ENCODE measurements at regions not wholly inside any gene's neighbourhood (a gene's known extent, or its start where the extent isn't known, plus 50 kb on each side); places are given as distances from the start of the nearest gene placed in this dataset.
"Not testable (repeated sequence)": the region's sequence is repeated elsewhere in the genome, so short reads cannot be mapped to it uniquely, and the experiment has no call there.

GRCh38 chr12:131439752-131440151, 271.1 kb upstream of the SFSWAP start:
- not testable (repeated sequence) for H3K4me3 Mint-ChIP-seq; H3K4me1 Mint-ChIP-seq; DNase-seq; H3K27ac Mint-ChIP-seq; H3K36me3 Mint-ChIP-seq; H3K27me3 Mint-ChIP-seq (ENCODE audit: low read depth in 3 of 3); H3K9me3 Mint-ChIP-seq

GRCh38 chr12:131440209-131441059, 270.5 kb upstream of the SFSWAP start:
- not testable (repeated sequence) for H3K36me3 Mint-ChIP-seq; H3K27me3 Mint-ChIP-seq (ENCODE audit: low read depth in 3 of 3); DNase-seq; H3K4me3 Mint-ChIP-seq; H3K9me3 Mint-ChIP-seq; H3K27ac Mint-ChIP-seq; H3K4me1 Mint-ChIP-seq

- no peaks in the 10 kb centered on the region for H3K9me3 Mint-ChIP-seq
- H3K4me3 Mint-ChIP-seq, result no peak overlapping the region
- no peaks in the 10 kb centered on the region for H3K4me1 Mint-ChIP-seq
- H3K27ac Mint-ChIP-seq, result no peak overlapping the region
- DNase-seq, result no peak
- no peaks in the 10 kb centered on the region for H3K36me3 Mint-ChIP-seq
- peaks cover 0 to 5% (median 2%) of the 10 kb centered on the region in 3 donors for H3K27me3 Mint-ChIP-seq (ENCODE audit: low read depth in 3 of 3)
Observed at GRCh38 chr12:131441060-131441396, 269.9 kb upstream of the SFSWAP start.

GRCh38 chr12:131441638-131442336, 269.1 kb upstream of the SFSWAP start:
- no peak for DNase-seq
- Mint-ChIP-seq H3K4me1 (no peaks in the 10 kb centered on the region), H3K4me3 (no peak overlapping the region), H3K27ac (no peak overlapping the region), H3K27me3 (ENCODE audit: low read depth in 3 of 3) (peaks cover 0 to 5% (median 2%) of the 10 kb centered on the region in 3 donors), H3K9me3 (no peaks in the 10 kb centered on the region), H3K36me3 (no peaks in the 10 kb centered on the region)

- Mint-ChIP-seq H3K9me3 (no peaks in the 10 kb centered on the region), H3K27ac (peak overlapping the region in 1 of 6 donors; percentile 32), H3K4me1 (no peaks in the 10 kb centered on the region), H3K27me3 (ENCODE audit: low read depth in 3 of 3) (peaks cover 0 to 5% (median 2%) of the 10 kb centered on the region in 3 donors), H3K4me3 (no peak overlapping the region), H3K36me3 (no peaks in the 10 kb centered on the region)
- DNase-seq, result no peak
Observed at GRCh38 chr12:131442337-131442918, 268.5 kb upstream of the SFSWAP start.

GRCh38 chr12:131443019-131444000, 267.6 kb upstream of the SFSWAP start:
- Mint-ChIP-seq H3K27me3 (ENCODE audit: low read depth in 3 of 3) (peaks cover 0 to 5% (median 4%) of the 10 kb centered on the region in 3 donors), H3K36me3 (no peaks in the 10 kb centered on the region), H3K4me1 (no peaks in the 10 kb centered on the region), H3K4me3 (no peak overlapping the region), H3K9me3 (no peaks in the 10 kb centered on the region), H3K27ac (no peak overlapping the region)
- no peak for DNase-seq

- no peaks in the 10 kb centered on the region for H3K9me3 Mint-ChIP-seq
- no peak for DNase-seq
- H3K4me3 Mint-ChIP-seq, result no peak overlapping the region
- H3K4me1 Mint-ChIP-seq, result no peaks in the 10 kb centered on the region
- H3K36me3 Mint-ChIP-seq, result no peaks in the 10 kb centered on the region
- no peak overlapping the region for H3K27ac Mint-ChIP-seq
- H3K27me3 Mint-ChIP-seq (ENCODE audit: low read depth in 3 of 3), result peaks cover 0 to 7% (median 5%) of the 10 kb centered on the region in 3 donors
Observed at GRCh38 chr12:131444220-131445164, 266.4 kb upstream of the SFSWAP start.

- Mint-ChIP-seq H3K27ac (no peak overlapping the region), H3K36me3 (no peaks in the 10 kb centered on the region), H3K27me3 (ENCODE audit: low read depth in 3 of 3) (peaks cover 0 to 7% (median 5%) of the 10 kb centered on the region in 3 donors)
Observed at GRCh38 chr12:131445184-131445774, 265.6 kb upstream of the SFSWAP start.

GRCh38 chr12:131445795-131446194, 265.1 kb upstream of the SFSWAP start:
- DNase-seq, result no peak
- H3K36me3 Mint-ChIP-seq, result no peaks in the 10 kb centered on the region
- H3K27ac Mint-ChIP-seq, result no peak overlapping the region
- no peak overlapping the region for H3K4me3 Mint-ChIP-seq
- H3K4me1 Mint-ChIP-seq, result no peaks in the 10 kb centered on the region
- peaks cover 0 to 7% (median 5%) of the 10 kb centered on the region in 3 donors for H3K27me3 Mint-ChIP-seq (ENCODE audit: low read depth in 3 of 3)
- no peaks in the 10 kb centered on the region for H3K9me3 Mint-ChIP-seq

More at GRCh38 chr12:131445184-131445774, 265.6 kb upstream of the SFSWAP start:
- DNase-seq, result no peak
- Mint-ChIP-seq H3K9me3 (no peaks in the 10 kb centered on the region), H3K4me1 (no peaks in the 10 kb centered on the region), H3K4me3 (no peak overlapping the region)

- H3K4me1 Mint-ChIP-seq; H3K36me3 Mint-ChIP-seq; H3K9me3 Mint-ChIP-seq; DNase-seq; H3K27me3 Mint-ChIP-seq (ENCODE audit: low read depth in 3 of 3); H3K4me3 Mint-ChIP-seq; H3K27ac Mint-ChIP-seq: not testable (repeated sequence)
Observed at GRCh38 chr12:131447636-131448035, 263.3 kb upstream of the SFSWAP start.

GRCh38 chr12:131448254-131448795, 262.6 kb upstream of the SFSWAP start:
- Mint-ChIP-seq H3K36me3 (no peaks in the 10 kb centered on the region), H3K9me3 (no peaks in the 10 kb centered on the region), H3K4me3 (no peak overlapping the region), H3K27me3 (ENCODE audit: low read depth in 3 of 3) (peaks cover 0 to 6% (median 3%) of the 10 kb centered on the region in 3 donors), H3K4me1 (no peaks in the 10 kb centered on the region), H3K27ac (no peak overlapping the region)
- no peak for DNase-seq

GRCh38 chr12:131449027-131449426, 261.9 kb upstream of the SFSWAP start:
- H3K27me3 Mint-ChIP-seq (ENCODE audit: low read depth in 3 of 3), result peaks cover 0 to 6% (median 3%) of the 10 kb centered on the region in 3 donors
- no peak overlapping the region for H3K4me3 Mint-ChIP-seq
- H3K4me1 Mint-ChIP-seq, result no peaks in the 10 kb centered on the region
- no peaks in the 10 kb centered on the region for H3K9me3 Mint-ChIP-seq
- no peaks in the 10 kb centered on the region for H3K36me3 Mint-ChIP-seq
- no peak for DNase-seq
- no peak overlapping the region for H3K27ac Mint-ChIP-seq

All from immature natural killer cell (primary cell).